ENCODE measurements at regions not wholly inside any gene's neighbourhood (a gene's known extent, or its start where the extent isn't known, plus 50 kb on each side); places are given as distances from the start of the nearest gene placed in this dataset.

GRCh38 chr7:47720141-47720906, 138.4 kb upstream of the TNS3 start:
- no peak overlapping the region for H3K4me3 ChIP-seq (ENCODE audit: insufficient read depth, low read length)
- H2AFZ ChIP-seq (ENCODE audit: low read length): no peak overlapping the region
- H3K79me2 ChIP-seq (ENCODE audit: insufficient read depth, low read length): no peaks in the 10 kb centered on the region
- no peaks in the 10 kb centered on the region for H4K20me1 ChIP-seq (ENCODE audit: insufficient read depth, low read length)
- no peaks in the 10 kb centered on the region for H3K36me3 ChIP-seq (ENCODE audit: insufficient read depth, low read length)
- no peaks in the 10 kb centered on the region for H3K9me3 ChIP-seq (ENCODE audit: low read depth, low read length)
- H3K27ac ChIP-seq (ENCODE audit: low read depth, low read length): no peak overlapping the region
- H3K4me1 ChIP-seq (ENCODE audit: insufficient read depth, low read length): peaks cover 11% of the 10 kb centered on the region
- no peak overlapping the region for H3K4me2 ChIP-seq (ENCODE audit: insufficient read depth, low read length)
- no peaks in the 10 kb centered on the region for H3K27me3 ChIP-seq (ENCODE audit: insufficient read depth, low read length)
- TF ChIP-seq, protein P1, sequence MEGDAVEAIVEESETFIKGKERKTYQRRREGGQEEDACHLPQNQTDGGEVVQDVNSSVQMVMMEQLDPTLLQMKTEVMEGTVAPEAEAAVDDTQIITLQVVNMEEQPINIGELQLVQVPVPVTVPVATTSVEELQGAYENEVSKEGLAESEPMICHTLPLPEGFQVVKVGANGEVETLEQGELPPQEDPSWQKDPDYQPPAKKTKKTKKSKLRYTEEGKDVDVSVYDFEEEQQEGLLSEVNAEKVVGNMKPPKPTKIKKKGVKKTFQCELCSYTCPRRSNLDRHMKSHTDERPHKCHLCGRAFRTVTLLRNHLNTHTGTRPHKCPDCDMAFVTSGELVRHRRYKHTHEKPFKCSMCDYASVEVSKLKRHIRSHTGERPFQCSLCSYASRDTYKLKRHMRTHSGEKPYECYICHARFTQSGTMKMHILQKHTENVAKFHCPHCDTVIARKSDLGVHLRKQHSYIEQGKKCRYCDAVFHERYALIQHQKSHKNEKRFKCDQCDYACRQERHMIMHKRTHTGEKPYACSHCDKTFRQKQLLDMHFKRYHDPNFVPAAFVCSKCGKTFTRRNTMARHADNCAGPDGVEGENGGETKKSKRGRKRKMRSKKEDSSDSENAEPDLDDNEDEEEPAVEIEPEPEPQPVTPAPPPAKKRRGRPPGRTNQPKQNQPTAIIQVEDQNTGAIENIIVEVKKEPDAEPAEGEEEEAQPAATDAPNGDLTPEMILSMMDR (IDR thresholded peaks at IDR 0.05; ENCODE audit: extremely low read depth, low read depth, low read length): no peak
- no peak for DNase-seq (ENCODE audit: insufficient read length, low spot score, missing footprints)

DNA sequence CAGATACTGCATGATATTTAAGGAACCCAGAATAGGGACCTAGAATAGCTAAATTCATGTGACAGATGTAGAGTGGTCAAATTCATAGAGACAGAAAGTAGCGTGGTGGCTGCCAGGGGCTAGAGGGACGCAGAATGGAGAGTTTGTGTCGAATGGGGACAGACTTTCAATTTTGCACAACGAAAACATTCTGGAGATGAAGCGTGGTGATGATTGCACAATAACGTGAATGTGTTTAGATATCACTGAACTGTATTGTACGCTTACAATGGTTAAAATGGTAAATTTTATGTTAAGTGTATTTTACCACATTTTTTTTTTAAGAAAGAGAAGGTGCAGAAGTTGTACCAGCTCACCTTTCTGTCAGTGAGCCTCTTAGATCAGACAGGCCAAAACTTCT, 137.8 kb upstream of the TNS3 start:
- Histone ChIP-seq H3K4me3 (ENCODE audit: insufficient read depth, low read length) (no peak overlapping the region), H3K4me1 (ENCODE audit: insufficient read depth, low read length) (peaks cover 5% of the 10 kb centered on the region), H3K9me3 (ENCODE audit: low read depth, low read length) (no peaks in the 10 kb centered on the region), H3K36me3 (ENCODE audit: insufficient read depth, low read length) (no peaks in the 10 kb centered on the region), H3K4me2 (ENCODE audit: insufficient read depth, low read length) (no peak overlapping the region), H2AFZ (ENCODE audit: low read length) (no peak overlapping the region), H3K27me3 (ENCODE audit: insufficient read depth, low read length) (no peaks in the 10 kb centered on the region), H4K20me1 (ENCODE audit: insufficient read depth, low read length) (no peaks in the 10 kb centered on the region), H3K27ac (ENCODE audit: low read depth, low read length) (no peak overlapping the region), H3K79me2 (ENCODE audit: insufficient read depth, low read length) (no peaks in the 10 kb centered on the region)
- TF ChIP-seq, protein P1 (IDR thresholded peaks at IDR 0.05; ENCODE audit: extremely low read depth, low read depth, low read length): no peak
- no peak for DNase-seq (ENCODE audit: insufficient read length, low spot score, missing footprints)

DNA sequence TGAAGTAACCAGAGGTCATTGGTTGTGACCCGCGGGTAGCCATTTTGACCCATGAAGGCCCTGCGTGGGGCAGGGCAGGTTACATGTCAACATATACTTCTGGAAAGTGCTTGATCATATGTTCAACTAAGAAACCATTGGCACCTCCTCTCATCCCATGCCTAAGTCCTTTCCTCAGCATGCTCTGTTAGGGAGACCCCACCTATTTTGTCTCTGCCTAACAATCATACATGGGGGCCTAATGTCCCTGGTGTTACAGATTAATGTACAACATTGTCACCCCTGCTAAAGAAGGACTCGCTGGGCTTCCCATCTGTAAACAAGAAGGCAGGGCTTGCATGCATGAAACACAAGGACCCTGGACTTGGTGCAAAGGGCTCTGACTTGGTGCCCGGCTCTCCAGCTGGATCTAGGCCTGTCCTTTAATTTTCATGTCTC, 133.7 kb upstream of the TNS3 start:
- H2AFZ ChIP-seq (ENCODE audit: low read length): no peak overlapping the region
- H3K4me2 ChIP-seq (ENCODE audit: insufficient read depth, low read length): no peak overlapping the region
- DNase-seq (ENCODE audit: insufficient read length, low spot score, missing footprints): no peak
- H3K79me2 ChIP-seq (ENCODE audit: insufficient read depth, low read length): no peaks in the 10 kb centered on the region
- H3K36me3 ChIP-seq (ENCODE audit: insufficient read depth, low read length): no peaks in the 10 kb centered on the region
- no peaks in the 10 kb centered on the region for H3K9me3 ChIP-seq (ENCODE audit: low read depth, low read length)
- H3K4me1 ChIP-seq (ENCODE audit: insufficient read depth, low read length): no peaks in the 10 kb centered on the region
- H3K4me3 ChIP-seq (ENCODE audit: insufficient read depth, low read length): no peak overlapping the region
- no peaks in the 10 kb centered on the region for H4K20me1 ChIP-seq (ENCODE audit: insufficient read depth, low read length)
- H3K27me3 ChIP-seq (ENCODE audit: insufficient read depth, low read length): no peaks in the 10 kb centered on the region
- no peak overlapping the region for H3K27ac ChIP-seq (ENCODE audit: low read depth, low read length)
- TF ChIP-seq, protein P1 (IDR thresholded peaks at IDR 0.05; ENCODE audit: extremely low read depth, low read depth, low read length): no peak

DNA sequence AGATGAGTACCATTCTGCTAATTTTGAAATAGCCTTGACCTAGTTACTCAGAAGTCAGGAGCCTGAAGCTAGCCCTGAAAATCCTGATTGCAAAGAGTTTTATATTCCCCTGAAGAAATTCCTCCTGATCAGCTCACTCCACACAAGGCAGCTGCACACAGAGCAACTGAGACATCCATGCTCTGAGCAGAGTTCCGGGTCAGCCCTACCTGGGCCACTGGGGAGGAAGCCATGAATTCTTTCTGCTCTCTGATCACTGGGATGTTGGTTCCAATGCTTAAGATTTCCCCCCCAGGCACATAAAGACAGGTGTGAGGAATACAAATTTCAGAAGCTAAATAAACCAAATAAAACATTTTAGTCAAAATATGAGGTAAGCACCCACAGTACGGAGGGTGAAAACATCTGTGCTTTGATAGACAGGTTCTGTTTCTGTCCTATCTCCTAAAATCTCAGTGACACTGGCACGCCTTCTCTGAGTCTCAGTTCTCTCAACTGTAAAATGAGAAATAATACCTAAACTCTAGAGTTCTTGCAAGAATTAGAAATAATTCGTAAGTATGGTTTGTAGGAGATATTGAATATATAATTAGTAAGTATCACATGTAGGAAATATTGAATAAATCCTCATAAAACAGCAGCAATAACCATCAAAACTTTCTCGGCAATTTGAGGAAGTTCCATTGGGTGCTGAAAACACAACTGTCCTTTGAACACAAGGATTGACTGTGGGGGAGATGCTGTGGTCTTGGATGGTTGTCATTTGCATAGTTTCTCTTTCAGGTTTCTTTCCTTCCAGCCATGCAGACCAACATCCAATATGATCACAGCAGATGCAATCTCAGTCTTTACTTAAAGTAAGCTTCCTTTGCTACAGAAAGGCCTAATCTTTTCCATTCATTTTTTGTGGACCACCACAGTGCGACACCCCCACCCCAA, 133.0 kb upstream of the TNS3 start:
- TF ChIP-seq, protein P1 (IDR thresholded peaks at IDR 0.05; ENCODE audit: extremely low read depth, low read depth, low read length): no peak
- Histone ChIP-seq H3K36me3 (ENCODE audit: insufficient read depth, low read length) (no peaks in the 10 kb centered on the region), H3K4me3 (ENCODE audit: insufficient read depth, low read length) (no peak overlapping the region), H3K4me2 (ENCODE audit: insufficient read depth, low read length) (no peak overlapping the region), H2AFZ (ENCODE audit: low read length) (no peak overlapping the region), H3K27me3 (ENCODE audit: insufficient read depth, low read length) (no peaks in the 10 kb centered on the region), H3K27ac (ENCODE audit: low read depth, low read length) (no peak overlapping the region), H4K20me1 (ENCODE audit: insufficient read depth, low read length) (no peaks in the 10 kb centered on the region), H3K4me1 (ENCODE audit: insufficient read depth, low read length) (no peaks in the 10 kb centered on the region), H3K79me2 (ENCODE audit: insufficient read depth, low read length) (no peaks in the 10 kb centered on the region), H3K9me3 (ENCODE audit: low read depth, low read length) (no peaks in the 10 kb centered on the region)
- no peak for DNase-seq (ENCODE audit: insufficient read length, low spot score, missing footprints)

Measured in osteoblast (primary cell).